GM12878 (cell line): ENCODE measurements at regions not wholly inside any gene's neighbourhood (a gene's known extent, or its start where the extent isn't known, plus 50 kb on each side); places are given as distances from the start of the nearest gene placed in this dataset.

Source experiments
- ATAC-seq: fragments of 200-7000 bp; cut with Tn5 transposase; 3 replicates; pipeline ENCODE4 v1.9.1; 2020; ENCODE audit warnings: mild to moderate bottlenecking, moderate library complexity
- BruUV-seq: library from RNA; stranded (reverse); fragments of 400-500 nt; replicated peaks from 2 replicates; lab custom pipeline; 2021; lab: Mats Ljungman, UMichigan
- CTCF ChIA-PET: fragments of 300-600 bp; sonication (Branson Sonifier 250); formaldehyde crosslinking; extraction: SDS; loops from one replicate; lab custom pipeline; 2021; ENCODE audit warnings: inconsistent platforms; lab: Yijun Ruan, JAX
- POLR2A ChIA-PET: fragments of 350-600 bp; formaldehyde crosslinking; extraction: SDS; loops from one replicate; lab custom pipeline; 2021; ENCODE audit warnings: inconsistent platforms; lab: Charles Lee
- RAD21 ChIA-PET: fragments of 300-600 bp; sonication (Branson Sonifier 250); formaldehyde crosslinking; loops from one replicate; lab custom pipeline; 2023; ENCODE audit warnings: antibody characterized with exemption; ENCODE audit not compliant: unreplicated experiment; lab: Charles Lee
- SMC1A ChIA-PET: fragments of 300-600 bp; sonication (Branson Sonifier 250); formaldehyde crosslinking; loops from one replicate; lab custom pipeline; 2023; ENCODE audit not compliant: unreplicated experiment, uncharacterized antibody; lab: Charles Lee
- DNase-seq: peaks from one replicate; pipeline ENCODE4 v3.0.0-alpha.2; 2011; ENCODE audit warnings: low read depth, low spot score
- FAIRE-seq: peaks from 3 replicates; lab custom pipeline; 2011; peaks lifted over from hg19 to GRCh38; lab: Jason Lieb, UNC
- H2AFZ ChIP-seq: 2 replicates; pipeline ENCODE4 v1.6.0; 2011; ENCODE audit warnings: low read depth, low read length, control low read depth; ENCODE audit not compliant: control insufficient read depth
- H3K27ac ChIP-seq: 2 replicates; pipeline ENCODE4 v1.5.1; 2011; ENCODE audit warnings: control low read depth; ENCODE audit not compliant: control insufficient read depth, insufficient read depth
- H3K27me3 ChIP-seq, 2 experiments: replicated peaks in 1 of 2; 2 replicates each; pipeline versions ENCODE4 v1.6.0 to v1.6.1; 2011; ENCODE audit warnings: low read length in 1 of 2; ENCODE audit not compliant: control insufficient read depth in 2 of 2, insufficient read depth in 2 of 2
- H3K36me3 ChIP-seq, 2 experiments: 2 replicates each; pipeline ENCODE4 v1.5.1; 2011; ENCODE audit warnings: low read length in 1 of 2; ENCODE audit not compliant: control insufficient read depth in 2 of 2, insufficient read depth in 2 of 2
- H3K4me1 ChIP-seq: 2 replicates; pipeline ENCODE4 v1.6.1; 2011; ENCODE audit warnings: mild to moderate bottlenecking, low read length, moderate library complexity, mixed read lengths; ENCODE audit not compliant: control insufficient read depth, insufficient read depth
- H3K4me2 ChIP-seq: 2 replicates; pipeline ENCODE4 v1.6.0; 2011; ENCODE audit warnings: control low read depth; ENCODE audit not compliant: control insufficient read depth, insufficient read depth
- H3K4me3 ChIP-seq: fragments of 200-600 bp; sonication (generic); 2 replicates; pipeline ENCODE4 v1.5.1; 2016
- H3K79me2 ChIP-seq: 2 replicates; pipeline ENCODE4 v1.6.0; 2011; ENCODE audit warnings: low read length; ENCODE audit not compliant: control insufficient read depth, insufficient read depth
- H3K9ac ChIP-seq: 2 replicates; pipeline ENCODE4 v1.8.0; 2011; ENCODE audit warnings: low read length, control low read depth, mixed read lengths; ENCODE audit not compliant: control insufficient read depth, insufficient read depth
- H3K9me3 ChIP-seq: replicated peaks from 3 replicates; pipeline ENCODE4 v1.5.1; 2011; ENCODE audit warnings: mild to moderate bottlenecking, low read length; ENCODE audit not compliant: control insufficient read depth, insufficient read depth
- H4K20me1 ChIP-seq: 2 replicates; pipeline ENCODE4 v1.6.0; 2011; ENCODE audit not compliant: control insufficient read depth, insufficient read depth
- ATF3 ChIP-seq: IDR thresholded peaks from 2 replicates; pipeline ENCODE4 v1.6.1; 2011; ENCODE audit warnings: low read depth, mild to moderate bottlenecking, low read length, moderate library complexity, borderline replicate concordance; ENCODE audit errors: extremely low read depth
- CREB1 ChIP-seq: IDR thresholded peaks from 2 replicates; pipeline ENCODE4 v1.6.1; 2012; ENCODE audit warnings: low read depth, mild to moderate bottlenecking, inconsistent platforms
- MEF2A ChIP-seq: IDR thresholded peaks from 2 replicates; pipeline ENCODE4 v1.6.1; 2011; ENCODE audit warnings: low read depth, mild to moderate bottlenecking, low read length, moderate library complexity; ENCODE audit not compliant: insufficient read depth
- NRF1 ChIP-seq: conservative IDR thresholded peaks from 2 replicates; pipeline ENCODE4 v1.6.1; 2011; ENCODE audit warnings: mild to moderate bottlenecking, low read depth, low read length, improper control_type of control experiment
- PAX5 ChIP-seq: IDR thresholded peaks from 2 replicates; pipeline ENCODE4 v1.6.1; 2011; ENCODE audit warnings: low read depth, low read length, borderline replicate concordance
- RCOR1 ChIP-seq: conservative IDR thresholded peaks from 2 replicates; pipeline ENCODE4 v1.6.1; 2012; ENCODE audit warnings: low read depth, low read length, improper control_type of control experiment
- ZBTB4 ChIP-seq: fragments of 450-650 bp; formaldehyde crosslinking; IDR thresholded peaks from 2 replicates; pipeline ENCODE4 v1.4.0; 2022; ENCODE audit warnings: mild to moderate bottlenecking, moderate library complexity
- WGBS: methylation state at CpG from one replicate; pipeline ENCODE4 v1.1.6; 2016; ENCODE audit warnings: low lambda C conversion rate; ENCODE audit not compliant: insufficient replicate concordance, insufficient coverage; ENCODE audit errors: missing lambda C conversion rate; 5-methylcytosine and 5-hydroxymethylcytosine counted together
- in situ Hi-C: fragments of 300-500 bp; cut with MboI; formaldehyde crosslinking; loops from 9 replicates; pipeline ENCODE4 v1.14.3; 2018; ENCODE audit warnings: mixed read lengths
- intact Hi-C: fragments of 100-400 bp; cut with micrococcal nuclease; formaldehyde crosslinking; loops from one replicate; pipeline ENCODE4 v1.14.2; 2022; ENCODE audit not compliant: unreplicated experiment

- Histone ChIP-seq H3K36me3 (no peaks in the 10 kb centered on the region), H3K27ac (no peak overlapping the region)
- ATAC-seq: no peak
- no peak for TF ChIP-seq MEF2A
- TF ChIP-seq PAX5: no peak
- TF ChIP-seq RCOR1: no peak
- TF ChIP-seq, all 136 proteins: peak for 0
- Histone ChIP-seq H3K4me1 (no peaks in the 10 kb centered on the region), H4K20me1 (no peaks in the 10 kb centered on the region), H3K79me2 (no peaks in the 10 kb centered on the region), H3K9me3 (no peaks in the 10 kb centered on the region), H3K27me3 (no peaks in the 10 kb centered on the region), H3K4me3 (no peak overlapping the region), H3K9ac (no peak overlapping the region), H3K4me2 (no peak overlapping the region), H2AFZ (no peak overlapping the region)
- in situ Hi-C loops (no loop called here), intact Hi-C loops (no loop called here)
- no peak for DNase-seq
- POLR2A ChIA-PET: no interaction called here
- SMC1A ChIA-PET: no interaction called here
- WGBS: 0% methylated on average over 2 of the region's 2 CpGs
- RAD21 ChIA-PET: no interaction called here
- FAIRE-seq: no peak
- CTCF ChIA-PET: no interaction called here
- no TSS peak for BruUV-seq
These were observed 566.9 kb upstream of the CDH6 start for GRCh38 chr5:30626557-30626956.

GRCh38 chr5:30620481-30621085, 572.9 kb upstream of the CDH6 start:
- no peaks in the 10 kb centered on the region for H3K27me3 ChIP-seq
- intact Hi-C loops: no loop called here
- BruUV-seq: no TSS peak
- 0% methylated on average over 2 of the region's 2 CpGs for WGBS
- H3K27ac ChIP-seq: no peak overlapping the region
- RAD21 ChIA-PET: no interaction called here
- no peaks in the 10 kb centered on the region for H4K20me1 ChIP-seq
- no peak overlapping the region for H3K4me3 ChIP-seq
- CTCF ChIA-PET: no interaction called here
- POLR2A ChIA-PET: no interaction called here
- no peaks in the 10 kb centered on the region for H3K4me1 ChIP-seq
- DNase-seq (no peak), FAIRE-seq (no peak), ATAC-seq (no peak)
- H3K9me3 ChIP-seq: no peaks in the 10 kb centered on the region
- TF ChIP-seq NRF1: no peak
- no peak for TF ChIP-seq ATF3
- no peak for TF ChIP-seq CREB1
- TF ChIP-seq ZBTB4: no peak
- H2AFZ ChIP-seq: no peak overlapping the region
- H3K36me3 ChIP-seq: no peaks in the 10 kb centered on the region
- in situ Hi-C loops: no loop called here
- H3K79me2 ChIP-seq: no peaks in the 10 kb centered on the region
- no peak overlapping the region for H3K4me2 ChIP-seq
- H3K9ac ChIP-seq: no peak overlapping the region
- SMC1A ChIA-PET: interaction anchor here (0.6 to 1.1 kb wide), 2 partner anchors 46 to 121 kb away, joined by 3 read pairs; no protein-coding TSS in a partner anchor
